Uterus (tissue), 2 donors: ENCODE measurements at regions not wholly inside any gene's neighbourhood (a gene's known extent, or its start where the extent isn't known, plus 50 kb on each side); places are given as distances from the start of the nearest gene placed in this dataset.

Source experiments
- POLR2A ChIP-seq, 2 donors: fragments of 450-650 bp; IDR thresholded peaks; one replicate each; pipeline ENCODE4 v1.6.1; 2016; ENCODE audit warnings: antibody characterized with exemption in 2 of 2, mild to moderate bottlenecking in 1 of 2, moderate library complexity in 1 of 2
- TF ChIP-seq, protein P1 (sequence below), 4 experiments: fragments of 200-600 bp in 2 of 4; fragments of 450-650 bp in 2 of 4; sonication (generic) in 2 of 4; IDR thresholded peaks; one replicate each; pipeline ENCODE4 v1.5.1; 2016 to 2019; ENCODE audit warnings: antibody characterized with exemption in 4 of 4, mild to moderate bottlenecking in 2 of 4, moderate library complexity in 1 of 4

GRCh38 chr5:105922080-105922479 lies 1748.7 kb downstream of the EFNA5 start:
- TF ChIP-seq, protein P1, sequence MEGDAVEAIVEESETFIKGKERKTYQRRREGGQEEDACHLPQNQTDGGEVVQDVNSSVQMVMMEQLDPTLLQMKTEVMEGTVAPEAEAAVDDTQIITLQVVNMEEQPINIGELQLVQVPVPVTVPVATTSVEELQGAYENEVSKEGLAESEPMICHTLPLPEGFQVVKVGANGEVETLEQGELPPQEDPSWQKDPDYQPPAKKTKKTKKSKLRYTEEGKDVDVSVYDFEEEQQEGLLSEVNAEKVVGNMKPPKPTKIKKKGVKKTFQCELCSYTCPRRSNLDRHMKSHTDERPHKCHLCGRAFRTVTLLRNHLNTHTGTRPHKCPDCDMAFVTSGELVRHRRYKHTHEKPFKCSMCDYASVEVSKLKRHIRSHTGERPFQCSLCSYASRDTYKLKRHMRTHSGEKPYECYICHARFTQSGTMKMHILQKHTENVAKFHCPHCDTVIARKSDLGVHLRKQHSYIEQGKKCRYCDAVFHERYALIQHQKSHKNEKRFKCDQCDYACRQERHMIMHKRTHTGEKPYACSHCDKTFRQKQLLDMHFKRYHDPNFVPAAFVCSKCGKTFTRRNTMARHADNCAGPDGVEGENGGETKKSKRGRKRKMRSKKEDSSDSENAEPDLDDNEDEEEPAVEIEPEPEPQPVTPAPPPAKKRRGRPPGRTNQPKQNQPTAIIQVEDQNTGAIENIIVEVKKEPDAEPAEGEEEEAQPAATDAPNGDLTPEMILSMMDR (IDR thresholded peaks at IDR 0.05), result no peak
- no peak for TF ChIP-seq POLR2A (IDR thresholded peaks at IDR 0.05)
